ENCODE measurements at regions not wholly inside any gene's neighbourhood (a gene's known extent, or its start where the extent isn't known, plus 50 kb on each side); places are given as distances from the start of the nearest gene placed in this dataset.

DNA sequence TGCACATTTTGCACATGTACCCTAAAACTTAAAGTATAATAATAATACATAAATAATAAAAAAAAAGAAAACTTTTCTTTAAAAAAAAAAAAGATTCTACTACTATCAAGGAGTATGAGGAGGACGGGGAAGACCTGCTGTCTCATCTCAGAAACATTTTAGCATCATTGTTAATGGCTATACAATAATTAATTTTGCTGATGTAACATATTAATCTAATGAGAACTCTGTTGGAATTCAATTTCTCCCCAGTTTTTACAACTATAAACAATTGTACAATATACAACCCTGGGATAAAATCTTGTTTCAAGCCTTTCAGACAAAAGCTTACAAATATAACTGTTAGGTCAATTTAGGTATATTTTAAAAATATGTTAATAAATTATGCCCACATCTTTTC is 139.0 kb upstream of the GRIN3A start:
- TF ChIP-seq, protein P1, sequence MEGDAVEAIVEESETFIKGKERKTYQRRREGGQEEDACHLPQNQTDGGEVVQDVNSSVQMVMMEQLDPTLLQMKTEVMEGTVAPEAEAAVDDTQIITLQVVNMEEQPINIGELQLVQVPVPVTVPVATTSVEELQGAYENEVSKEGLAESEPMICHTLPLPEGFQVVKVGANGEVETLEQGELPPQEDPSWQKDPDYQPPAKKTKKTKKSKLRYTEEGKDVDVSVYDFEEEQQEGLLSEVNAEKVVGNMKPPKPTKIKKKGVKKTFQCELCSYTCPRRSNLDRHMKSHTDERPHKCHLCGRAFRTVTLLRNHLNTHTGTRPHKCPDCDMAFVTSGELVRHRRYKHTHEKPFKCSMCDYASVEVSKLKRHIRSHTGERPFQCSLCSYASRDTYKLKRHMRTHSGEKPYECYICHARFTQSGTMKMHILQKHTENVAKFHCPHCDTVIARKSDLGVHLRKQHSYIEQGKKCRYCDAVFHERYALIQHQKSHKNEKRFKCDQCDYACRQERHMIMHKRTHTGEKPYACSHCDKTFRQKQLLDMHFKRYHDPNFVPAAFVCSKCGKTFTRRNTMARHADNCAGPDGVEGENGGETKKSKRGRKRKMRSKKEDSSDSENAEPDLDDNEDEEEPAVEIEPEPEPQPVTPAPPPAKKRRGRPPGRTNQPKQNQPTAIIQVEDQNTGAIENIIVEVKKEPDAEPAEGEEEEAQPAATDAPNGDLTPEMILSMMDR (conservative IDR thresholded peaks at IDR 0.05; ENCODE audit: low read depth, low read length): no peak
- no peak for TF ChIP-seq EZH2 (IDR thresholded peaks at IDR 0.05; ENCODE audit: borderline replicate concordance, low read depth, low read length, poor library complexity, severe bottlenecking)
